DOHH2 (cell line): ENCODE measurements at regions not wholly inside any gene's neighbourhood (a gene's known extent, or its start where the extent isn't known, plus 50 kb on each side); places are given as distances from the start of the nearest gene placed in this dataset.

Source experiments
- H3F3A ChIP-seq: fragments of 200-600 bp; sonication (generic), shearing (Covaris generic); 2 replicates; pipeline ENCODE4 v1.6.0; 2016; ENCODE audit warnings: antibody characterized with exemption, mild to moderate bottlenecking; ENCODE audit not compliant: control insufficient read depth, insufficient read depth
- H3K27ac ChIP-seq: fragments of 200-600 bp; sonication (generic); 2 replicates; pipeline ENCODE4 v1.5.1; 2014; ENCODE audit warnings: low read depth, mild to moderate bottlenecking, low read length, moderate library complexity
- H3K27me3 ChIP-seq: fragments of 200-600 bp; sonication (generic); 2 replicates; pipeline ENCODE4 v1.6.1; 2014; ENCODE audit warnings: mild to moderate bottlenecking, low read length, mixed read lengths; ENCODE audit not compliant: control insufficient read depth
- H3K36me3 ChIP-seq: fragments of 200-600 bp; sonication (generic); 2 replicates; pipeline ENCODE4 v1.6.1; 2014; ENCODE audit warnings: mild to moderate bottlenecking, low read length, moderate library complexity, mixed read lengths; ENCODE audit not compliant: control insufficient read depth
- H3K4me1 ChIP-seq: fragments of 200-600 bp; sonication (generic); 2 replicates; pipeline ENCODE4 v1.6.1; 2014; ENCODE audit warnings: mild to moderate bottlenecking, low read length, mixed read lengths; ENCODE audit not compliant: control insufficient read depth
- H3K4me2 ChIP-seq: fragments of 200-600 bp; sonication (generic); 2 replicates; pipeline ENCODE4 v1.6.0; 2014; ENCODE audit warnings: mild to moderate bottlenecking, low read length, moderate library complexity
- H3K4me3 ChIP-seq: fragments of 200-600 bp; sonication (generic); 2 replicates; pipeline ENCODE4 v1.5.1; 2014; ENCODE audit warnings: mild to moderate bottlenecking, low read length, mixed read lengths
- H3K79me2 ChIP-seq: fragments of 200-600 bp; sonication (generic); 2 replicates; pipeline ENCODE4 v1.6.1; 2014; ENCODE audit warnings: mild to moderate bottlenecking, low read length, mixed read lengths; ENCODE audit not compliant: control insufficient read depth
- H3K9me2 ChIP-seq: fragments of 200-600 bp; sonication (generic); replicated peaks from 2 replicates; pipeline ENCODE4 v1.6.1; 2014; ENCODE audit warnings: mild to moderate bottlenecking, low read length, mixed read lengths; ENCODE audit not compliant: control insufficient read depth
- H3K9me3 ChIP-seq: fragments of 200-600 bp; sonication (generic); 2 replicates; pipeline ENCODE4 v1.6.1; 2014; ENCODE audit warnings: antibody characterized with exemption, low read length, mixed read lengths; ENCODE audit not compliant: control insufficient read depth, insufficient read depth
- H4K20me1 ChIP-seq: fragments of 200-600 bp; sonication (generic); 2 replicates; pipeline ENCODE4 v1.6.0; 2014; ENCODE audit warnings: low read depth, mild to moderate bottlenecking, antibody characterized with exemption, low read length, moderate library complexity; ENCODE audit not compliant: control insufficient read depth, insufficient read depth
- CTCF ChIP-seq: fragments of 200-600 bp; sonication (generic); IDR thresholded peaks from one replicate; pipeline ENCODE4 v1.5.1; 2014; ENCODE audit warnings: antibody characterized with exemption, mild to moderate bottlenecking, low read depth, low read length; ENCODE audit not compliant: poor library complexity, severe bottlenecking
- EZH2phosphoT487 ChIP-seq: fragments of 200-600 bp; sonication (generic); IDR thresholded peaks from 2 replicates; pipeline ENCODE4 v1.6.1; 2017; ENCODE audit warnings: borderline replicate concordance, mild to moderate bottlenecking, antibody characterized with exemption, low read length, moderate library complexity, mixed read lengths

DNA sequence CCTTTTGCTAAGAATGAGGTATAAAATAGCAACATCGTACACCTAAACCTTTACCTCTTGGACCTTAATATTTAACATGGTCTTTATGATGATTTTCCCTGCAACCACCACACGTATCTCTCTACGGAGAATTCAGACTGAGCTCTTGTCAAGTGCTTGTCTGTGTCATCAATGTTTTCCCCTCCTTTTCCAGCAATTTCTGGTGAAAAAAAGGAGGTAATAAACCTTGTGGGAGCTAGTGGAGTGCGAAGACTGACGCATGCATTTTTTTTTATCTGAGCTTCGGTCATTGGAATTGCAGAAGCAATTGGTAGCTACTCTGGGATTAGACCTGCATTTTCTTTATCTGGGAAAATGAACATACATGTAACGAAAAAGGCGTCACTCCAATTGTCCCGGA, 527.6 kb downstream of the TMEM114 start:
- Histone ChIP-seq H3K27me3 (no peaks in the 10 kb centered on the region), H3K4me1 (no peaks in the 10 kb centered on the region), H4K20me1 (no peaks in the 10 kb centered on the region), H3K27ac (no peak overlapping the region), H3K79me2 (no peaks in the 10 kb centered on the region), H3F3A (no peaks in the 10 kb centered on the region), H3K9me2 (no peaks in the 10 kb centered on the region), H3K36me3 (no peaks in the 10 kb centered on the region), H3K9me3 (no peaks in the 10 kb centered on the region; the same call in 1 of the 2 replicates), H3K4me2 (no peak overlapping the region), H3K4me3 (no peak overlapping the region)
- no peak for TF ChIP-seq CTCF
- no peak for TF ChIP-seq EZH2phosphoT487

DNA sequence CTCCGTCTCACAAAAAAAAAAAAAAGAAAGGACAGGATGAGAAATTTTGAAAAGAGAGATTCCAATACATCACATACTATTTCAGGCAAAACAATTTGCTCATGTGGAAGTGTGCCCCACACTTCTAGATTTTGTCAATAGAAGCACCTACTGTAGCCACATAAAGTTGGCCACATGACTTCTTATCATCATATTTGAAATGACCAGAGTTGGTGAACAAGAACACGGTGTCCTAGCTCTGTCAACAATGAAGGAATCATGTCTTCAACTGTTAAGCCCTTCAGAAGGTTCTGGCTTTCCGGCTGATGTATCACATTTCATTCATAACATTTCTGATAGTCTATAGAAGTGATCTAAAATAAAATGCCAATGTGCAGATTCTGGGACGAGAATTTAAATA, 534.5 kb downstream of the TMEM114 start:
- H3K36me3 ChIP-seq: no peaks in the 10 kb centered on the region
- peaks cover 3% of the 10 kb centered on the region; the same call in 1 of the 2 replicates for H3K9me3 ChIP-seq
- no peak overlapping the region for H3K27ac ChIP-seq
- H3K79me2 ChIP-seq: no peaks in the 10 kb centered on the region
- no peaks in the 10 kb centered on the region for H3F3A ChIP-seq
- no peaks in the 10 kb centered on the region for H3K4me1 ChIP-seq
- TF ChIP-seq EZH2phosphoT487 (no peak), CTCF (no peak)
- no peaks in the 10 kb centered on the region for H3K27me3 ChIP-seq
- no peak overlapping the region for H3K4me2 ChIP-seq
- H3K9me2 ChIP-seq: no peaks in the 10 kb centered on the region
- H4K20me1 ChIP-seq: no peaks in the 10 kb centered on the region
- H3K4me3 ChIP-seq: no peak overlapping the region

GRCh38 chr16:8053437-8053836, 536.9 kb downstream of the TMEM114 start:
- no peaks in the 10 kb centered on the region for H4K20me1 ChIP-seq
- no peaks in the 10 kb centered on the region for H3K4me1 ChIP-seq
- no peaks in the 10 kb centered on the region for H3K79me2 ChIP-seq
- H3K27me3 ChIP-seq: no peaks in the 10 kb centered on the region
- H3F3A ChIP-seq: no peaks in the 10 kb centered on the region
- H3K4me2 ChIP-seq: no peak overlapping the region
- no peaks in the 10 kb centered on the region for H3K36me3 ChIP-seq
- TF ChIP-seq CTCF: no peak
- no peak for TF ChIP-seq EZH2phosphoT487
- H3K9me3 ChIP-seq: peaks cover 3% of the 10 kb centered on the region; the same call in 1 of the 2 replicates
- no peak overlapping the region for H3K4me3 ChIP-seq
- H3K9me2 ChIP-seq: no peaks in the 10 kb centered on the region
- H3K27ac ChIP-seq: no peak overlapping the region

- H3K4me3 ChIP-seq: no peak overlapping the region
- no peaks in the 10 kb centered on the region for H4K20me1 ChIP-seq
- H3K27ac ChIP-seq: no peak overlapping the region
- H3K9me3 ChIP-seq: no peaks in the 10 kb centered on the region
- no peaks in the 10 kb centered on the region for H3K79me2 ChIP-seq
- no peaks in the 10 kb centered on the region for H3K9me2 ChIP-seq
- H3K4me1 ChIP-seq: no peaks in the 10 kb centered on the region
- no peaks in the 10 kb centered on the region for H3F3A ChIP-seq
- H3K4me2 ChIP-seq: no peak overlapping the region
- TF ChIP-seq EZH2phosphoT487 (no peak), CTCF (no peak)
- no peaks in the 10 kb centered on the region for H3K27me3 ChIP-seq
- H3K36me3 ChIP-seq: no peaks in the 10 kb centered on the region
Observed at GRCh38 chr16:8048433-8048832, 541.9 kb downstream of the TMEM114 start.
